Mesendoderm (in vitro differentiated cells): ENCODE measurements at regions not wholly inside any gene's neighbourhood (a gene's known extent, or its start where the extent isn't known, plus 50 kb on each side); places are given as distances from the start of the nearest gene placed in this dataset.

Source experiments
- DNase-seq: peaks from one replicate; pipeline ENCODE4 v3.0.0; 2013
- H2AK5ac ChIP-seq: 2 replicates; pipeline ENCODE4 v1.6.1; 2013; ENCODE audit warnings: low read length, inconsistent platforms
- H2BK120ac ChIP-seq: 2 replicates; pipeline ENCODE4 v1.6.1; 2013; ENCODE audit warnings: low read depth, mild to moderate bottlenecking, low read length, moderate library complexity, mixed read lengths
- H2BK15ac ChIP-seq: replicated peaks from 2 replicates; pipeline ENCODE4 v1.6.1; 2013; ENCODE audit warnings: low read depth, mild to moderate bottlenecking, moderate library complexity
- H2BK5ac ChIP-seq: 2 replicates; pipeline ENCODE4 v1.6.1; 2013; ENCODE audit warnings: low read length, inconsistent platforms
- H3K18ac ChIP-seq: 2 replicates; pipeline ENCODE4 v1.6.1; 2013; ENCODE audit warnings: mild to moderate bottlenecking, low read length, mixed read lengths
- H3K23ac ChIP-seq: one replicate; pipeline ENCODE4 v1.6.1; 2013; ENCODE audit warnings: low read length
- H3K27ac ChIP-seq: 2 replicates; pipeline ENCODE4 v1.5.1; 2013; ENCODE audit warnings: low read depth, mild to moderate bottlenecking, inconsistent platforms, low read length, moderate library complexity
- H3K27me3 ChIP-seq: 2 replicates; pipeline ENCODE4 v1.6.1; 2013; ENCODE audit warnings: low read length, control low read depth, mild to moderate bottlenecking, inconsistent platforms; ENCODE audit not compliant: insufficient read depth, poor library complexity
- H3K36me3 ChIP-seq: 2 replicates; pipeline ENCODE4 v1.6.1; 2013; ENCODE audit warnings: low read length, inconsistent platforms; ENCODE audit not compliant: control insufficient read depth, insufficient read depth
- H3K4ac ChIP-seq: one replicate; pipeline ENCODE4 v1.6.1; 2013; ENCODE audit warnings: low read depth, mild to moderate bottlenecking, low read length, moderate library complexity
- H3K4me1 ChIP-seq: 2 replicates; pipeline ENCODE4 v1.6.1; 2013; ENCODE audit warnings: low read depth, low read length, inconsistent platforms; ENCODE audit not compliant: control insufficient read depth
- H3K4me2 ChIP-seq: 2 replicates; pipeline ENCODE4 v1.6.1; 2013; ENCODE audit warnings: low read length
- H3K4me3 ChIP-seq: 2 replicates; pipeline ENCODE4 v1.5.1; 2013; ENCODE audit warnings: mild to moderate bottlenecking, low read length
- H3K56ac ChIP-seq: one replicate; pipeline ENCODE4 v1.6.1; 2013; ENCODE audit warnings: low read length
- H3K79me1 ChIP-seq: 2 replicates; pipeline ENCODE4 v1.6.1; 2013; ENCODE audit warnings: low read length, inconsistent platforms
- H3K79me2 ChIP-seq: 2 replicates; pipeline ENCODE4 v1.6.1; 2013; ENCODE audit warnings: mild to moderate bottlenecking, low read length; ENCODE audit not compliant: control insufficient read depth, insufficient read depth
- H3K9ac ChIP-seq: 2 replicates; pipeline ENCODE4 v1.6.1; 2013; ENCODE audit warnings: low read length, inconsistent platforms
- H4K5ac ChIP-seq: one replicate; pipeline ENCODE4 v1.6.1; 2013; ENCODE audit warnings: low read length
- H4K8ac ChIP-seq: one replicate; pipeline ENCODE4 v1.6.1; 2013; ENCODE audit warnings: low read depth, mild to moderate bottlenecking, control low read depth, low read length, moderate library complexity
- WGBS: extraction: QIAGEN DNeasy Blood & Tissue Kit; methylation state at CpG from one replicate; pipeline ENCODE4 v1.1.7; 2013; ENCODE audit warnings: low lambda C conversion rate, missing lambda C conversion rate; ENCODE audit not compliant: insufficient coverage; ENCODE audit errors: extremely low coverage; 5-methylcytosine and 5-hydroxymethylcytosine counted together

DNA sequence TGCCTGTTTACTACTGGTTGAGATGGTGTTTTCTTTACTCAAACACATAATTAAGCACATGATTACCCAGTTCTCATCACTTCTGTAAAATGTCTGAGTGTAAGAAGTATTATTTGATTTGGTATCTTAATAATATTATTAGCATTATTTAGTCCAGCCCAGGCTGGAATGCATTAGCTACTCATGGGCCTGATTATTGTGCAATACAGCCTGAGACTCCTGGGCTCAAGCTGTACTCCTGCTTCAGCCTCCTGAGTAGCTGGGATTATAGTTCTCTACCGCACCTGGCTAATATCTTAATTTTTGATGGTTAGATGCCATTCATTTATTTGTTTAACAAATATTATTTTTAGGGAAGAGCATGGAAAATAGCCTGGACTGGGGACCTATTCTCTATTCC, 197.6 kb upstream of the MC4R start:
- H3K9ac ChIP-seq, result no peak overlapping the region
- no peaks in the 10 kb centered on the region for H3K27me3 ChIP-seq
- no peak overlapping the region for H3K56ac ChIP-seq
- no peak overlapping the region for H4K8ac ChIP-seq
- no peaks in the 10 kb centered on the region for H3K79me2 ChIP-seq
- H3K4ac ChIP-seq, result no peak overlapping the region
- no peak overlapping the region for H3K4me2 ChIP-seq
- H3K4me1 ChIP-seq, result no peaks in the 10 kb centered on the region
- H2BK15ac ChIP-seq, result no peak overlapping the region
- WGBS, result no CpG with 5 or more reads among the region's 1 CpG
- no peak for DNase-seq
- H3K4me3 ChIP-seq, result no peak overlapping the region
- no peak overlapping the region for H2BK5ac ChIP-seq
- no peak overlapping the region for H2BK120ac ChIP-seq
- H4K5ac ChIP-seq, result no peak overlapping the region
- no peak overlapping the region for H3K18ac ChIP-seq
- H3K36me3 ChIP-seq, result no peaks in the 10 kb centered on the region
- no peak overlapping the region for H3K23ac ChIP-seq
- H2AK5ac ChIP-seq, result no peak overlapping the region
- H3K79me1 ChIP-seq, result no peaks in the 10 kb centered on the region
- no peak overlapping the region for H3K27ac ChIP-seq

GRCh38 chr18:60577457-60577856, 204.9 kb upstream of the MC4R start:
- no peak overlapping the region for H3K23ac ChIP-seq
- no peak overlapping the region for H3K4me3 ChIP-seq
- H2AK5ac ChIP-seq, result no peak overlapping the region
- H3K4ac ChIP-seq, result no peak overlapping the region
- H3K79me2 ChIP-seq, result no peaks in the 10 kb centered on the region
- DNase-seq, result no peak
- H3K4me1 ChIP-seq, result no peaks in the 10 kb centered on the region
- no peak overlapping the region for H3K27ac ChIP-seq
- no peak overlapping the region for H3K4me2 ChIP-seq
- no peak overlapping the region for H2BK120ac ChIP-seq
- no peak overlapping the region for H2BK15ac ChIP-seq
- H3K36me3 ChIP-seq, result no peaks in the 10 kb centered on the region
- H4K8ac ChIP-seq, result no peak overlapping the region
- H3K27me3 ChIP-seq, result no peaks in the 10 kb centered on the region
- no peak overlapping the region for H3K18ac ChIP-seq
- no peak overlapping the region for H2BK5ac ChIP-seq
- WGBS, result no CpG with 5 or more reads among the region's 1 CpG
- H3K79me1 ChIP-seq, result no peaks in the 10 kb centered on the region
- no peak overlapping the region for H4K5ac ChIP-seq
- H3K56ac ChIP-seq, result no peak overlapping the region
- no peak overlapping the region for H3K9ac ChIP-seq

- Histone ChIP-seq H3K4me1 (no peaks in the 10 kb centered on the region), H3K79me2 (no peaks in the 10 kb centered on the region), H4K8ac (no peak overlapping the region), H3K36me3 (no peaks in the 10 kb centered on the region), H3K56ac (no peak overlapping the region), H3K18ac (no peak overlapping the region), H2AK5ac (no peak overlapping the region), H3K27me3 (no peaks in the 10 kb centered on the region), H3K27ac (no peak overlapping the region), H2BK15ac (no peak overlapping the region), H2BK120ac (no peak overlapping the region), H3K4ac (no peak overlapping the region), H3K4me2 (no peak overlapping the region), H3K23ac (no peak overlapping the region), H2BK5ac (no peak overlapping the region), H3K4me3 (no peak overlapping the region), H3K79me1 (no peaks in the 10 kb centered on the region), H4K5ac (no peak overlapping the region), H3K9ac (no peak overlapping the region)
- no peak for DNase-seq
These were observed 213.1 kb upstream of the MC4R start for GRCh38 chr18:60585670-60586069.

DNA sequence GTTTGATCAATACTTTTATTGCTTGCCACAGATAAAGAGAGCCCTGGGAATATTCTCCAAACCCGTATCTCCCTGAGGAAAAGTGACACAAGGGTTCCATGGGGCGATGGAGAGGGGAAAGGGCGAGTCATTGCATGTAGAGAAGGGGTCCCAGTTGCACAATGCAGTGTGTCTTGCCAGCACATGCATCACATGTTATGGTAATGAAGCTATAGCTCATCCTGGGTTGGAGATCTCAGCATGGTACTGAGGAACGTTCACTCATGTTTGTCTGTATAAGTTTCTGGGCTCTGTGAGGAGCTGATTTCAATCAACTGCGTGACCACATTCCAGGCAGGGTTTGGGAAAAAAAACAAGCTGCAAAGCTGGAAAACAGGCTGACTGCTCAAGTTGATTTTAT, 220.7 kb upstream of the MC4R start:
- no peak overlapping the region for H2AK5ac ChIP-seq
- H3K9ac ChIP-seq, result no peak overlapping the region
- H3K27ac ChIP-seq, result no peak overlapping the region
- H3K18ac ChIP-seq, result no peak overlapping the region
- no peaks in the 10 kb centered on the region for H3K27me3 ChIP-seq
- H3K23ac ChIP-seq, result no peak overlapping the region
- no peak overlapping the region for H3K56ac ChIP-seq
- no peak for DNase-seq
- H2BK120ac ChIP-seq, result no peak overlapping the region
- H3K79me2 ChIP-seq, result no peaks in the 10 kb centered on the region
- no CpG with 5 or more reads among the region's 5 CpGs for WGBS
- H3K4ac ChIP-seq, result no peak overlapping the region
- no peak overlapping the region for H4K5ac ChIP-seq
- no peaks in the 10 kb centered on the region for H3K4me1 ChIP-seq
- H3K4me2 ChIP-seq, result no peak overlapping the region
- no peak overlapping the region for H3K4me3 ChIP-seq
- H2BK5ac ChIP-seq, result no peak overlapping the region
- H4K8ac ChIP-seq, result no peak overlapping the region
- H2BK15ac ChIP-seq, result no peak overlapping the region
- H3K36me3 ChIP-seq, result no peaks in the 10 kb centered on the region
- H3K79me1 ChIP-seq, result no peaks in the 10 kb centered on the region

GRCh38 chr18:60596928-60597327, 224.4 kb upstream of the MC4R start:
- Histone ChIP-seq H3K4ac (no peak overlapping the region), H3K36me3 (no peaks in the 10 kb centered on the region), H3K27me3 (no peaks in the 10 kb centered on the region), H3K56ac (no peak overlapping the region), H3K4me2 (no peak overlapping the region), H2BK15ac (no peak overlapping the region), H3K27ac (no peak overlapping the region), H4K5ac (no peak overlapping the region), H3K9ac (no peak overlapping the region), H4K8ac (no peak overlapping the region), H3K18ac (no peak overlapping the region), H3K4me1 (no peaks in the 10 kb centered on the region), H3K79me1 (no peaks in the 10 kb centered on the region), H3K79me2 (no peaks in the 10 kb centered on the region), H2BK5ac (no peak overlapping the region), H2BK120ac (no peak overlapping the region), H3K4me3 (no peak overlapping the region), H3K23ac (no peak overlapping the region), H2AK5ac (no peak overlapping the region)
- WGBS, result no CpG with 5 or more reads among the region's 3 CpGs
- DNase-seq, result no peak

DNA sequence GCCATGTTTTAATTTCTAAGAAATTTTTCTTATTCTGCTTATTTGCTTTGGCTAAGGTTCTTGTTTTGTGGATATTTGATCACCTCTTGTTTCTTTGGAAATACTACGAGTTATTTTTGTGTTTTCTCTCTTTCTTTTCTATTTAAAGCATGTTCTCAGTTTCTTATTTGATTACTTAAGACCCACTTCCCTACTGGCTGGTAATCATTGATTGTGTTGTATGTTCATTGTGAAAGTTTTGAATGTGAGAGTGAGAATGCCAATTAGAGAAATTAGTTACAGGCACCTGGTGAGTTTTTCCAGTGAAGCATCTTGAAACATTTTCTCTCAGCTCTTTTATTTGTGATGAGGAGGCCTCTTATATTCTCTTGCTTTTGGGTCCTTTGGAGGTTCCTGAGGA, 226.7 kb upstream of the MC4R start:
- Histone ChIP-seq H3K4ac (no peak overlapping the region), H3K79me2 (no peaks in the 10 kb centered on the region), H3K18ac (no peak overlapping the region), H3K23ac (no peak overlapping the region), H2BK120ac (no peak overlapping the region), H3K36me3 (no peaks in the 10 kb centered on the region), H2BK15ac (no peak overlapping the region), H3K4me1 (no peaks in the 10 kb centered on the region), H4K5ac (no peak overlapping the region), H3K4me3 (no peak overlapping the region), H3K79me1 (no peaks in the 10 kb centered on the region), H3K9ac (no peak overlapping the region), H3K27me3 (no peaks in the 10 kb centered on the region), H3K27ac (no peak overlapping the region), H3K4me2 (no peak overlapping the region), H2AK5ac (no peak overlapping the region), H2BK5ac (no peak overlapping the region), H4K8ac (no peak overlapping the region), H3K56ac (no peak overlapping the region)
- DNase-seq, result no peak
- no CpG with 5 or more reads among the region's 1 CpG for WGBS
